H1 (cell line): ENCODE measurements at regions not wholly inside any gene's neighbourhood (a gene's known extent, or its start where the extent isn't known, plus 50 kb on each side); places are given as distances from the start of the nearest gene placed in this dataset.

ENCODE experiments used
- CTCF ChIA-PET: fragments of 300-600 bp; sonication (Branson Sonifier 250); formaldehyde crosslinking; loops from one replicate; lab custom pipeline; 2021; ENCODE audit not compliant: partially characterized antibody; lab: Charles Lee
- POLR2A ChIA-PET: fragments of 300-600 bp; sonication (Branson Sonifier 250); formaldehyde crosslinking; loops from one replicate; lab custom pipeline; 2021; ENCODE audit warnings: inconsistent platforms; ENCODE audit not compliant: partially characterized antibody; lab: Charles Lee
- DNase-seq, 2 experiments: peaks; one replicate each; pipeline versions ENCODE4 v3.0.0 to v3.0.0-alpha.2; 2010 to 2022; ENCODE audit warnings: low spot score in 2 of 2, low read depth in 1 of 2, mixed read lengths in 1 of 2
- FAIRE-seq: peaks from 2 replicates; lab custom pipeline; 2011; peaks lifted over from hg19 to GRCh38; lab: Jason Lieb, UNC
- H2AFZ ChIP-seq: 2 replicates; pipeline ENCODE4 v1.8.1; 2012; ENCODE audit warnings: low read length, inconsistent platforms
- H2AK5ac ChIP-seq: 2 replicates; pipeline ENCODE4 v1.6.1; 2013; ENCODE audit warnings: low read depth, low read length
- H2BK120ac ChIP-seq: replicated peaks from 2 replicates; pipeline ENCODE3; 2013; ENCODE audit warnings: low read depth, low read length, inconsistent platforms
- H2BK12ac ChIP-seq: 2 replicates; pipeline ENCODE4 v1.6.1; 2013; ENCODE audit warnings: low read depth, low read length
- H2BK15ac ChIP-seq: 2 replicates; pipeline ENCODE4 v1.6.1; 2013; ENCODE audit warnings: low read length
- H2BK20ac ChIP-seq: 2 replicates; pipeline ENCODE4 v1.6.1; 2013; ENCODE audit warnings: low read length
- H2BK5ac ChIP-seq: 2 replicates; pipeline ENCODE4 v1.6.1; 2013; ENCODE audit warnings: low read depth, low read length
- H3K14ac ChIP-seq: 2 replicates; pipeline ENCODE4 v1.6.1; 2013; ENCODE audit warnings: inconsistent platforms; ENCODE audit not compliant: insufficient read length
- H3K18ac ChIP-seq: 2 replicates; pipeline ENCODE4 v1.6.1; 2013; ENCODE audit warnings: low read length; ENCODE audit errors: extremely low read depth
- H3K23ac ChIP-seq: 2 replicates; pipeline ENCODE4 v1.6.1; 2013; ENCODE audit warnings: inconsistent platforms; ENCODE audit not compliant: insufficient read length
- H3K23me2 ChIP-seq: 2 replicates; pipeline ENCODE4 v1.6.1; 2013; ENCODE audit warnings: low read depth, low read length
- H3K27ac ChIP-seq: 2 replicates; pipeline ENCODE4 v1.6.1; 2011; ENCODE audit warnings: low read depth, low read length, inconsistent platforms
- H3K27me3 ChIP-seq, 4 experiments: replicated peaks in 1 of 4; 1 replicate in 1 of 4; 2 replicates in 3 of 4; pipeline versions ENCODE4 v1.6.1 to v1.8.1; 2011 to 2013; ENCODE audit warnings: low read length in 3 of 4, mild to moderate bottlenecking in 3 of 4, inconsistent platforms in 2 of 4, mixed read lengths in 2 of 4, moderate library complexity in 1 of 4; ENCODE audit not compliant: control insufficient read depth in 3 of 4, insufficient read depth in 3 of 4; ENCODE audit errors: extremely low read depth in 1 of 4
- H3K36me3 ChIP-seq, 4 experiments: 2 replicates each; pipeline versions ENCODE4 v1.6.1 to v1.8.1; 2011 to 2013; ENCODE audit warnings: mild to moderate bottlenecking in 4 of 4, low read length in 3 of 4, moderate library complexity in 2 of 4, control low read depth in 1 of 4, inconsistent platforms in 1 of 4; ENCODE audit not compliant: insufficient read depth in 4 of 4, control insufficient read depth in 2 of 4
- H3K4ac ChIP-seq: replicated peaks from 2 replicates; pipeline ENCODE3; 2013; ENCODE audit warnings: low read length, low read depth, mixed read lengths, inconsistent platforms; ENCODE audit not compliant: insufficient read length
- H3K4me1 ChIP-seq, 4 experiments: replicated peaks in 1 of 4; 1 replicate in 1 of 4; 2 replicates in 3 of 4; pipeline versions ENCODE4 v1.6.1 to v1.8.1; 2011 to 2013; ENCODE audit warnings: low read length in 3 of 4, inconsistent platforms in 2 of 4, mixed read lengths in 1 of 4; ENCODE audit not compliant: insufficient read depth in 4 of 4, control insufficient read depth in 3 of 4
- H3K4me2 ChIP-seq, 2 experiments: 2 replicates each; pipeline versions ENCODE4 v1.6.1 to v1.8.1; 2011 to 2013; ENCODE audit warnings: low read depth in 2 of 2, low read length in 2 of 2, control low read depth in 1 of 2, inconsistent platforms in 1 of 2, mild to moderate bottlenecking in 1 of 2; ENCODE audit not compliant: insufficient read depth in 1 of 2
- H3K4me3 ChIP-seq, 4 experiments: fragments of 200-600, 300-600 bp in 1 of 4; sonication (generic), shearing (Covaris generic), sonication (Bioruptor Twin) in 1 of 4; 2 replicates each; pipeline versions ENCODE4 v1.5.1 to v1.8.1; 2011 to 2016; ENCODE audit warnings: low read length in 4 of 4, low read depth in 3 of 4, control low read depth in 2 of 4, inconsistent platforms in 2 of 4, mild to moderate bottlenecking in 2 of 4, mixed read lengths in 1 of 4, moderate library complexity in 1 of 4; ENCODE audit not compliant: insufficient read depth in 2 of 4; ENCODE audit errors: extremely low read depth in 1 of 4
- H3K56ac ChIP-seq: replicated peaks from 2 replicates; pipeline ENCODE3; 2013; ENCODE audit warnings: low read depth, mild to moderate bottlenecking, mixed read lengths, low read length, inconsistent platforms; ENCODE audit not compliant: insufficient read length
- H3K79me1 ChIP-seq: 2 replicates; pipeline ENCODE4 v1.6.1; 2013; ENCODE audit warnings: low read depth, low read length, control low read depth
- H3K79me2 ChIP-seq, 2 experiments: 2 replicates each; pipeline versions ENCODE4 v1.6.1 to v1.8.1; 2012 to 2013; ENCODE audit warnings: low read length in 2 of 2, mild to moderate bottlenecking in 2 of 2, inconsistent platforms in 1 of 2; ENCODE audit not compliant: insufficient read depth in 2 of 2, control insufficient read depth in 1 of 2
- H3K9ac ChIP-seq, 4 experiments: replicated peaks in 1 of 4; 1 replicate in 1 of 4; 2 replicates in 3 of 4; pipeline versions ENCODE4 v1.6.1 to v1.8.1; 2011 to 2013; ENCODE audit warnings: low read depth in 3 of 4, low read length in 3 of 4, control low read depth in 2 of 4, mild to moderate bottlenecking in 2 of 4, moderate library complexity in 2 of 4, inconsistent platforms in 1 of 4; ENCODE audit errors: extremely low read depth in 1 of 4
- H3K9me3 ChIP-seq, 2 experiments: 2 replicates each; pipeline versions ENCODE4 v1.6.1 to v1.8.1; 2012 to 2013; ENCODE audit warnings: mild to moderate bottlenecking in 2 of 2, moderate library complexity in 2 of 2, control low read depth in 1 of 2, inconsistent platforms in 1 of 2, low read depth in 1 of 2, low read length in 1 of 2, mixed read lengths in 1 of 2; ENCODE audit not compliant: insufficient read depth in 2 of 2
- H4K20me1 ChIP-seq, 2 experiments: replicated peaks in 1 of 2; 2 replicates each; pipeline versions ENCODE3 to v1.8.1; 2011 to 2013; ENCODE audit warnings: inconsistent platforms in 2 of 2, low read length in 2 of 2, mild to moderate bottlenecking in 1 of 2; ENCODE audit not compliant: insufficient read depth in 2 of 2, control insufficient read depth in 1 of 2
- H4K5ac ChIP-seq: 2 replicates; pipeline ENCODE4 v1.6.1; 2013; ENCODE audit warnings: low read length, low read depth, mixed read lengths, inconsistent platforms; ENCODE audit not compliant: insufficient read length
- H4K8ac ChIP-seq: 2 replicates; pipeline ENCODE4 v1.8.0; 2013; ENCODE audit warnings: mild to moderate bottlenecking, moderate library complexity, low read length, inconsistent platforms; ENCODE audit not compliant: insufficient read depth; ENCODE audit errors: extremely low read depth
- H4K91ac ChIP-seq: replicated peaks from 2 replicates; pipeline ENCODE3; 2013; ENCODE audit warnings: low read length, mixed read lengths, inconsistent platforms; ENCODE audit not compliant: insufficient read length
- KDM4A ChIP-seq: IDR thresholded peaks from one replicate; pipeline ENCODE4 v1.7.1; 2012; ENCODE audit warnings: low read depth, mild to moderate bottlenecking, moderate library complexity, low read length, inconsistent platforms; ENCODE audit not compliant: severe bottlenecking
- SIX5 ChIP-seq: IDR thresholded peaks from 2 replicates; pipeline ENCODE4 v1.6.1; 2011; ENCODE audit warnings: mild to moderate bottlenecking, low read depth, low read length
- WGBS, 2 experiments: shearing (Covaris generic) in 1 of 2; methylation state at CpG; one replicate each; pipeline versions ENCODE4 v1.1.6 to v1.1.7; 2013 to 2015; ENCODE audit warnings: low lambda C conversion rate in 2 of 2, mixed read lengths in 2 of 2, inconsistent platforms in 1 of 2, low coverage in 1 of 2, missing lambda C conversion rate in 1 of 2; ENCODE audit not compliant: insufficient replicate concordance in 2 of 2, insufficient coverage in 1 of 2, insufficient read length in 1 of 2; ENCODE audit errors: extremely low coverage in 1 of 2, missing lambda C conversion rate in 1 of 2; 5-methylcytosine and 5-hydroxymethylcytosine counted together
- TF ChIP-seq, protein P1 (sequence below): IDR thresholded peaks from 2 replicates; pipeline ENCODE4 v1.6.1; 2012; ENCODE audit warnings: inconsistent platforms

DNA sequence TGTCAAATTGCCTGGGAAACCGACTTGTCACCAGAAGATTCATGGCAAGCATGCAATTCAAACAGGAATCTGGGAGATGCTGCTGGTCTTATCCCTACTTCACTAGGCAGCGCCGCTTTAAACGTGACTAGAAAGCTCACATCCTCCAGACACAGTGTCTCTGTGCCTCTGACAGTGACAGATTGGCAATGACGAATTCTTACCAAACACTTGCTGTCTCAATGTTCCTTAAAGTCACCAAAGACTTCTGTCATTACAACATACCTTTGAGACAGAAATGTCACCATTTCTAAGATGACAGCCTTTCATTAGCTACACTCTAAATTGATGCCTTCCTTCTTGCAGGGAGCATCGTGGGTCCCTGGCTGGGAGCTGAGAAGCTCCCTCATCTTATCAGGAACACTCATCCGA is 197.8 kb downstream of the CWF19L2 start:
- peaks cover 0 to 3% (median 0%) of the 10 kb centered on the region in 4 experiments; a peak in 1 of 7 replicates for H3K4me1 ChIP-seq
- H4K5ac ChIP-seq, result no peak overlapping the region
- no peaks in the 10 kb centered on the region for H3K79me2 ChIP-seq
- no peak overlapping the region for H3K14ac ChIP-seq
- no peak overlapping the region for H2BK20ac ChIP-seq
- TF ChIP-seq SIX5, result no peak
- TF ChIP-seq, protein P1, sequence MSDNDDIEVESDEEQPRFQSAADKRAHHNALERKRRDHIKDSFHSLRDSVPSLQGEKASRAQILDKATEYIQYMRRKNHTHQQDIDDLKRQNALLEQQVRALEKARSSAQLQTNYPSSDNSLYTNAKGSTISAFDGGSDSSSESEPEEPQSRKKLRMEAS, result no peak
- no peak for TF ChIP-seq KDM4A
- TF ChIP-seq, all 59 proteins: peak for 0
- H4K20me1 ChIP-seq, result no peaks in the 10 kb centered on the region
- no peak for FAIRE-seq
- no peak overlapping the region for H3K4me2 ChIP-seq
- no peak overlapping the region for H3K27ac ChIP-seq
- H3K23ac ChIP-seq, result no peak overlapping the region
- H3K9ac ChIP-seq, result no peak overlapping the region
- H3K56ac ChIP-seq, result no peak overlapping the region
- H2AK5ac ChIP-seq, result no peak overlapping the region
- no peaks in the 10 kb centered on the region for H3K79me1 ChIP-seq
- no peak for DNase-seq
- no peaks in the 10 kb centered on the region for H3K36me3 ChIP-seq
- no peak overlapping the region for H2BK5ac ChIP-seq
- H2BK120ac ChIP-seq, result no peak overlapping the region
- no peak overlapping the region for H4K8ac ChIP-seq
- WGBS, 2 experiments, result 88% methylated on average over 7 of the region's 7 CpGs; no CpG with 5 or more reads in 1 of the 2 experiments
- CTCF ChIA-PET, result interaction anchor here (0.8 kb wide), 1 partner anchor 251 kb away, joined by 3 read pairs; no protein-coding TSS in a partner anchor
- no peak overlapping the region for H2AFZ ChIP-seq
- no peak overlapping the region for H3K18ac ChIP-seq
- no peaks in the 10 kb centered on the region for H3K23me2 ChIP-seq
- H3K4me3 ChIP-seq, result no peak overlapping the region
- POLR2A ChIA-PET, result no interaction called here
- H4K91ac ChIP-seq, result no peak overlapping the region
- H2BK15ac ChIP-seq, result no peak overlapping the region
- no peak overlapping the region for H2BK12ac ChIP-seq
- no peaks in the 10 kb centered on the region for H3K27me3 ChIP-seq
- H3K4ac ChIP-seq, result no peak overlapping the region
- H3K9me3 ChIP-seq, result no peaks in the 10 kb centered on the region
